IMR-90 (cell line): ENCODE measurements at regions not wholly inside any gene's neighbourhood (a gene's known extent, or its start where the extent isn't known, plus 50 kb on each side); places are given as distances from the start of the nearest gene placed in this dataset.

Experiments
- ATAC-seq: fragments of 200-7000 bp; cut with Tn5 transposase; 2 replicates; pipeline ENCODE4 v1.9.1; 2020; ENCODE audit warnings: low read depth, mild to moderate bottlenecking, moderate library complexity
- BruUV-seq: library from RNA; stranded (reverse); fragments of 400-500 nt; replicated peaks from 2 replicates; lab custom pipeline; 2021; lab: Mats Ljungman, UMichigan
- CTCF ChIA-PET: fragments of 300-600 bp; formaldehyde crosslinking; extraction: SDS; loops from one replicate; lab custom pipeline; 2021; ENCODE audit warnings: antibody characterized with exemption; lab: Yijun Ruan, JAX
- POLR2A ChIA-PET: fragments of 300-600 bp; sonication (Branson Sonifier 250); formaldehyde crosslinking; loops from one replicate; lab custom pipeline; 2022; ENCODE audit warnings: antibody characterized with exemption; ENCODE audit not compliant: unreplicated experiment; lab: Charles Lee
- DNase-seq: peaks from one replicate; pipeline ENCODE4 v3.0.0; 2013
- H2AFZ ChIP-seq: replicated peaks from 2 replicates; pipeline ENCODE3; 2013; ENCODE audit warnings: low read length, mild to moderate bottlenecking; ENCODE audit not compliant: poor library complexity
- H2AK5ac ChIP-seq: 2 replicates; pipeline ENCODE4 v1.6.1; 2013; ENCODE audit warnings: low read depth, low read length, inconsistent platforms
- H2AK9ac ChIP-seq: replicated peaks from 2 replicates; pipeline ENCODE3; 2013; ENCODE audit warnings: mild to moderate bottlenecking, low read depth, low read length, moderate library complexity; ENCODE audit not compliant: poor library complexity
- H2BK120ac ChIP-seq: 2 replicates; pipeline ENCODE4 v1.6.1; 2013; ENCODE audit warnings: low read depth, low read length, inconsistent platforms
- H2BK15ac ChIP-seq: 3 replicates; pipeline ENCODE4 v1.6.1; 2013; ENCODE audit warnings: low read depth, low read length, inconsistent platforms
- H2BK20ac ChIP-seq: 2 replicates; pipeline ENCODE4 v1.6.1; 2013; ENCODE audit warnings: low read depth, mild to moderate bottlenecking, inconsistent platforms, low read length, moderate library complexity
- H2BK5ac ChIP-seq: 2 replicates; pipeline ENCODE4 v1.6.1; 2013; ENCODE audit warnings: mild to moderate bottlenecking, low read depth, low read length, inconsistent platforms; ENCODE audit not compliant: poor library complexity, severe bottlenecking
- H3K14ac ChIP-seq: replicated peaks from 2 replicates; pipeline ENCODE4 v1.6.1; 2013; ENCODE audit warnings: low read depth, low read length, inconsistent platforms
- H3K18ac ChIP-seq: 2 replicates; pipeline ENCODE4 v1.6.1; 2013; ENCODE audit warnings: low read depth, low read length, control low read depth
- H3K23ac ChIP-seq: 2 replicates; pipeline ENCODE4 v1.6.1; 2013; ENCODE audit warnings: low read depth, low read length, inconsistent platforms
- H3K27ac ChIP-seq: 2 replicates; pipeline ENCODE4 v1.5.1; 2013; ENCODE audit warnings: mild to moderate bottlenecking, control low read depth, low read length; ENCODE audit not compliant: insufficient read depth
- H3K27me3 ChIP-seq: 2 replicates; pipeline ENCODE4 v1.6.1; 2013; ENCODE audit warnings: low read length; ENCODE audit not compliant: control insufficient read depth, insufficient read depth
- H3K36me3 ChIP-seq: 2 replicates; pipeline ENCODE4 v1.6.1; 2013; ENCODE audit warnings: low read length, mixed read lengths; ENCODE audit not compliant: control insufficient read depth, insufficient read depth
- H3K4ac ChIP-seq: 2 replicates; pipeline ENCODE4 v1.6.1; 2013; ENCODE audit warnings: low read depth, low read length, inconsistent platforms
- H3K4me1 ChIP-seq: 2 replicates; pipeline ENCODE4 v1.6.1; 2013; ENCODE audit warnings: low read length, mixed read lengths; ENCODE audit not compliant: control insufficient read depth, insufficient read depth
- H3K4me2 ChIP-seq: 2 replicates; pipeline ENCODE4 v1.6.1; 2013; ENCODE audit warnings: low read depth, mild to moderate bottlenecking, control low read depth, low read length, moderate library complexity
- H3K4me3 ChIP-seq: 2 replicates; pipeline ENCODE4 v1.5.1; 2013; ENCODE audit warnings: low read depth, mild to moderate bottlenecking, control low read depth, low read length, moderate library complexity; ENCODE audit not compliant: insufficient read depth
- H3K56ac ChIP-seq: 2 replicates; pipeline ENCODE4 v1.6.1; 2013; ENCODE audit warnings: low read length, inconsistent platforms; ENCODE audit not compliant: insufficient read depth; ENCODE audit errors: extremely low read depth
- H3K79me1 ChIP-seq, 2 experiments: 2 replicates each; pipeline ENCODE4 v1.6.1; 2013; ENCODE audit warnings: low read length in 2 of 2, inconsistent platforms in 1 of 2, low read depth in 1 of 2
- H3K9ac ChIP-seq: 2 replicates; pipeline ENCODE4 v1.6.1; 2013; ENCODE audit warnings: low read depth, low read length, control low read depth
- H3K9me1 ChIP-seq: 2 replicates; pipeline ENCODE4 v1.6.1; 2013; ENCODE audit warnings: low read length, inconsistent platforms; ENCODE audit not compliant: insufficient read depth
- H3K9me3 ChIP-seq: 2 replicates; pipeline ENCODE4 v1.6.1; 2013; ENCODE audit warnings: low read length; ENCODE audit not compliant: control insufficient read depth, insufficient read depth
- H4K20me1 ChIP-seq: 2 replicates; pipeline ENCODE4 v1.6.1; 2013; ENCODE audit warnings: low read length, inconsistent platforms; ENCODE audit not compliant: insufficient read depth
- H4K5ac ChIP-seq: 2 replicates; pipeline ENCODE4 v1.6.1; 2013; ENCODE audit warnings: mild to moderate bottlenecking, low read depth, low read length, control low read depth
- H4K8ac ChIP-seq, 2 experiments: 2 replicates each; pipeline ENCODE4 v1.6.1; 2013; ENCODE audit warnings: low read depth in 2 of 2, low read length in 2 of 2, control low read depth in 1 of 2, inconsistent platforms in 1 of 2
- H4K91ac ChIP-seq: 2 replicates; pipeline ENCODE4 v1.6.1; 2013; ENCODE audit warnings: low read depth, low read length, inconsistent platforms; ENCODE audit not compliant: insufficient read depth
- CHD1 ChIP-seq: IDR thresholded peaks from 2 replicates; pipeline ENCODE4 v1.6.1; 2012; ENCODE audit warnings: low read depth, low read length, improper control_type of control experiment
- FOS ChIP-seq: fragments of 150-350 bp; IDR thresholded peaks from 2 replicates; pipeline ENCODE4 v1.6.1; 2016; ENCODE audit warnings: low read depth, low read length
- MAFK ChIP-seq: IDR thresholded peaks from 2 replicates; pipeline ENCODE4 v1.6.1; 2012; ENCODE audit warnings: low read depth, low read length, improper control_type of control experiment
- MXI1 ChIP-seq: IDR thresholded peaks from 2 replicates; pipeline ENCODE4 v1.6.1; 2012; ENCODE audit warnings: low read depth, mild to moderate bottlenecking, low read length, moderate library complexity, borderline replicate concordance
- NFE2L2 ChIP-seq: fragments of 150-350 bp; IDR thresholded peaks from 2 replicates; pipeline ENCODE4 v1.6.1; 2016; ENCODE audit warnings: low read depth, mild to moderate bottlenecking, low read length
- RAD21 ChIP-seq: IDR thresholded peaks from 2 replicates; pipeline ENCODE4 v1.6.1; 2012; ENCODE audit warnings: low read length, improper control_type of control experiment
- SMC3 ChIP-seq: fragments of 150-350 bp; IDR thresholded peaks from 2 replicates; pipeline ENCODE4 v1.6.1; 2016; ENCODE audit warnings: low read depth, mild to moderate bottlenecking, antibody characterized with exemption, low read length, moderate library complexity
- WGBS, 2 experiments: methylation state at CpG; one replicate each; pipeline versions ENCODE4 v1.1.5 to v1.1.7; 2013; ENCODE audit warnings: missing lambda C conversion rate in 2 of 2; ENCODE audit not compliant: insufficient read length in 1 of 2; ENCODE audit errors: extremely low coverage in 2 of 2; 5-methylcytosine and 5-hydroxymethylcytosine counted together
- dilution Hi-C: fragments of 300-500 bp; cut with HindIII; formaldehyde crosslinking; loops from one replicate; pipeline ENCODE4 v1.14.3; 2018; ENCODE audit warnings: low sequenced_read_pairs; ENCODE audit not compliant: unreplicated experiment
- in situ Hi-C: fragments of 300-500 bp; cut with MboI; formaldehyde crosslinking; loops from 3 replicates; pipeline ENCODE4 v1.14.3; 2019; ENCODE audit warnings: low sequenced_read_pairs, inconsistent platforms, mixed read lengths
- intact Hi-C: fragments of 100-400 bp; cut with micrococcal nuclease; formaldehyde crosslinking; loops from 2 replicates; pipeline ENCODE4 v1.10.0; 2022
- TF ChIP-seq, protein P1 (sequence below): fragments of 150-350 bp; IDR thresholded peaks from 2 replicates; pipeline ENCODE4 v1.6.1; 2016; ENCODE audit warnings: low read depth, mild to moderate bottlenecking, low read length, moderate library complexity, borderline replicate concordance
- TF ChIP-seq, protein P2 (sequence below): fragments of 150-350 bp; IDR thresholded peaks from 2 replicates; pipeline ENCODE4 v1.6.1; 2017; ENCODE audit warnings: mild to moderate bottlenecking, antibody characterized with exemption, low read length, low read depth
- TF ChIP-seq, protein P3 (sequence below): conservative IDR thresholded peaks from 2 replicates; pipeline ENCODE4 v1.5.1; 2012; ENCODE audit warnings: mild to moderate bottlenecking, low read depth, low read length, improper control_type of control experiment

DNA sequence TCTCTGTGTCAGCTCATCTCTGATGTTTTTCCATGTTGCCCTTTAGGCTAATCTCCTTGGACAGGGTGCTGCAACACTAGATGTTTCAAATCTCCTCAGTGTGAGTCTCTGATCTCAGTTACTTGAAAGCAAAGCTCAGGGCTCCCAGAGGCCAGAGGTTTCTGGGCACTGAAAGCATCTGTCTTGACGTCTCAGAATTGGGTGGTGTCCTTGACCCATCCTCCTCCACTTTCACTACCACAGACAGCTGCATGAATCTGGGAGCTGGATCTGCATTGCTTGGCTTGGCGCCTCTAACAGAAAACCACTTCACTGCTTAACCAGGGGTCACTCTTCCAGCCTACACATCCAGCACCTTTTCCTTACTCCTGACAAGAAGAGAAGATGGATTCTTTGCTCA lies 399.4 kb downstream of the NXPE2 start:
- Histone ChIP-seq H3K56ac (no peak overlapping the region), H2BK20ac (no peak overlapping the region), H3K36me3 (no peaks in the 10 kb centered on the region), H3K9ac (no peak overlapping the region), H2AK5ac (no peak overlapping the region), H3K14ac (no peak overlapping the region), H2BK120ac (no peak overlapping the region), H3K18ac (no peak overlapping the region), H3K4me3 (no peak overlapping the region), H4K5ac (no peak overlapping the region), H3K4me1 (no peaks in the 10 kb centered on the region), H3K27ac (no peak overlapping the region), H2AFZ (no peak overlapping the region), H3K23ac (no peak overlapping the region), H4K91ac (no peak overlapping the region), H2BK15ac (no peak overlapping the region), H2BK5ac (no peak overlapping the region), H4K20me1 (no peaks in the 10 kb centered on the region), H3K9me3 (no peaks in the 10 kb centered on the region), H3K4me2 (no peak overlapping the region), H3K27me3 (no peaks in the 10 kb centered on the region), H3K4ac (no peak overlapping the region), H4K8ac (no peak overlapping the region), H2AK9ac (no peak overlapping the region), H3K9me1 (no peaks in the 10 kb centered on the region), H3K79me1 (no peaks in the 10 kb centered on the region)
- in situ Hi-C loops = no loop called here
- ChIA-PET CTCF (no interaction called here), POLR2A (no interaction called here)
- ATAC-seq = no peak
- no CpG with 5 or more reads among the region's 2 CpGs for WGBS, 2 experiments
- intact Hi-C loops = no loop called here
- BruUV-seq = no TSS peak
- dilution Hi-C loops = no loop called here
- no peak for TF ChIP-seq CHD1
- TF ChIP-seq MXI1 = no peak
- TF ChIP-seq RAD21 = no peak
- no peak for TF ChIP-seq FOS
- TF ChIP-seq, protein P1, sequence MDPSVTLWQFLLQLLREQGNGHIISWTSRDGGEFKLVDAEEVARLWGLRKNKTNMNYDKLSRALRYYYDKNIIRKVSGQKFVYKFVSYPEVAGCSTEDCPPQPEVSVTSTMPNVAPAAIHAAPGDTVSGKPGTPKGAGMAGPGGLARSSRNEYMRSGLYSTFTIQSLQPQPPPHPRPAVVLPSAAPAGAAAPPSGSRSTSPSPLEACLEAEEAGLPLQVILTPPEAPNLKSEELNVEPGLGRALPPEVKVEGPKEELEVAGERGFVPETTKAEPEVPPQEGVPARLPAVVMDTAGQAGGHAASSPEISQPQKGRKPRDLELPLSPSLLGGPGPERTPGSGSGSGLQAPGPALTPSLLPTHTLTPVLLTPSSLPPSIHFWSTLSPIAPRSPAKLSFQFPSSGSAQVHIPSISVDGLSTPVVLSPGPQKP = no peak
- TF ChIP-seq MAFK = no peak
- TF ChIP-seq NFE2L2 = no peak
- TF ChIP-seq, protein P2, sequence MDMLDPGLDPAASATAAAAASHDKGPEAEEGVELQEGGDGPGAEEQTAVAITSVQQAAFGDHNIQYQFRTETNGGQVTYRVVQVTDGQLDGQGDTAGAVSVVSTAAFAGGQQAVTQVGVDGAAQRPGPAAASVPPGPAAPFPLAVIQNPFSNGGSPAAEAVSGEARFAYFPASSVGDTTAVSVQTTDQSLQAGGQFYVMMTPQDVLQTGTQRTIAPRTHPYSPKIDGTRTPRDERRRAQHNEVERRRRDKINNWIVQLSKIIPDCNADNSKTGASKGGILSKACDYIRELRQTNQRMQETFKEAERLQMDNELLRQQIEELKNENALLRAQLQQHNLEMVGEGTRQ = no peak
- no peak for TF ChIP-seq SMC3
- TF ChIP-seq, protein P3, sequence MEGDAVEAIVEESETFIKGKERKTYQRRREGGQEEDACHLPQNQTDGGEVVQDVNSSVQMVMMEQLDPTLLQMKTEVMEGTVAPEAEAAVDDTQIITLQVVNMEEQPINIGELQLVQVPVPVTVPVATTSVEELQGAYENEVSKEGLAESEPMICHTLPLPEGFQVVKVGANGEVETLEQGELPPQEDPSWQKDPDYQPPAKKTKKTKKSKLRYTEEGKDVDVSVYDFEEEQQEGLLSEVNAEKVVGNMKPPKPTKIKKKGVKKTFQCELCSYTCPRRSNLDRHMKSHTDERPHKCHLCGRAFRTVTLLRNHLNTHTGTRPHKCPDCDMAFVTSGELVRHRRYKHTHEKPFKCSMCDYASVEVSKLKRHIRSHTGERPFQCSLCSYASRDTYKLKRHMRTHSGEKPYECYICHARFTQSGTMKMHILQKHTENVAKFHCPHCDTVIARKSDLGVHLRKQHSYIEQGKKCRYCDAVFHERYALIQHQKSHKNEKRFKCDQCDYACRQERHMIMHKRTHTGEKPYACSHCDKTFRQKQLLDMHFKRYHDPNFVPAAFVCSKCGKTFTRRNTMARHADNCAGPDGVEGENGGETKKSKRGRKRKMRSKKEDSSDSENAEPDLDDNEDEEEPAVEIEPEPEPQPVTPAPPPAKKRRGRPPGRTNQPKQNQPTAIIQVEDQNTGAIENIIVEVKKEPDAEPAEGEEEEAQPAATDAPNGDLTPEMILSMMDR = no peak
- DNase-seq = no peak
